Astrocyte (in vitro differentiated cells and primary cell): ENCODE measurements at regions not wholly inside any gene's neighbourhood (a gene's known extent, or its start where the extent isn't known, plus 50 kb on each side); places are given as distances from the start of the nearest gene placed in this dataset.

Source experiments
- CTCF ChIP-seq: IDR thresholded peaks from 2 replicates; pipeline ENCODE4 v1.5.1; 2011; ENCODE audit warnings: low read depth, mild to moderate bottlenecking, inconsistent platforms, low read length, moderate library complexity; ENCODE audit not compliant: insufficient read depth
- EZH2 ChIP-seq: IDR thresholded peaks from 2 replicates; pipeline ENCODE4 v1.6.1; 2012; ENCODE audit warnings: mild to moderate bottlenecking, low read length, inconsistent platforms; ENCODE audit not compliant: insufficient read depth

- no peak for TF ChIP-seq CTCF
- no peak for TF ChIP-seq EZH2
Observed at GRCh38 chr9:116055536-116055935, 98.1 kb upstream of the PAPPA start.
